Uterus (tissue), 3 donors: ENCODE measurements at regions not wholly inside any gene's neighbourhood (a gene's known extent, or its start where the extent isn't known, plus 50 kb on each side); places are given as distances from the start of the nearest gene placed in this dataset.

ENCODE experiments used
- DNase-seq, 2 donors: peaks; one replicate each; pipeline ENCODE4 v3.0.0-alpha.2; 2019 to 2020
- H3K27ac ChIP-seq, 2 donors: fragments of 200-600 bp; sonication (generic); 1 replicate in 1 of 2; 2 replicates in 1 of 2; pipeline ENCODE4 v1.5.1; 2016 to 2018
- H3K27me3 ChIP-seq, 2 donors: fragments of 200-600 bp; sonication (generic); one replicate each; pipeline ENCODE4 v1.5.1; 2018 to 2019; ENCODE audit warnings: control low read depth in 1 of 2
- H3K36me3 ChIP-seq, 2 donors: fragments of 200-600 bp; sonication (generic); one replicate each; pipeline ENCODE4 v1.5.1; 2019; ENCODE audit warnings: control low read depth in 1 of 2
- H3K4me1 ChIP-seq, 2 donors: fragments of 200-600 bp; sonication (generic); one replicate each; pipeline ENCODE4 v1.5.1; 2018 to 2019; ENCODE audit warnings: control low read depth in 1 of 2
- H3K4me3 ChIP-seq, 2 donors: fragments of 200-600 bp; sonication (generic); 1 replicate in 1 of 2; 2 replicates in 1 of 2; pipeline ENCODE4 v1.5.1; 2018 to 2019; ENCODE audit warnings: mild to moderate bottlenecking in 1 of 2
- H3K9me3 ChIP-seq, 2 donors: fragments of 200-600 bp; sonication (generic); one replicate each; pipeline ENCODE4 v1.5.1; 2019; ENCODE audit warnings: control low read depth in 1 of 2
- POLR2A ChIP-seq, 2 donors: fragments of 450-650 bp; IDR thresholded peaks; one replicate each; pipeline ENCODE4 v1.6.1; 2016; ENCODE audit warnings: antibody characterized with exemption in 2 of 2, mild to moderate bottlenecking in 1 of 2, moderate library complexity in 1 of 2
- intact Hi-C: fragments of 100-400 bp; cut with DNase I; formaldehyde crosslinking; loops from one replicate; pipeline ENCODE4 v1.15.1; 2023; ENCODE audit warnings: low total_unique reads
- TF ChIP-seq, protein P1 (sequence below), 4 experiments: fragments of 200-600 bp in 2 of 4; fragments of 450-650 bp in 2 of 4; sonication (generic) in 2 of 4; IDR thresholded peaks; one replicate each; pipeline ENCODE4 v1.5.1; 2016 to 2019; ENCODE audit warnings: antibody characterized with exemption in 4 of 4, mild to moderate bottlenecking in 2 of 4, moderate library complexity in 1 of 4
- donor health status: DM: yes; HTN: yes; CAD: no.

DNA sequence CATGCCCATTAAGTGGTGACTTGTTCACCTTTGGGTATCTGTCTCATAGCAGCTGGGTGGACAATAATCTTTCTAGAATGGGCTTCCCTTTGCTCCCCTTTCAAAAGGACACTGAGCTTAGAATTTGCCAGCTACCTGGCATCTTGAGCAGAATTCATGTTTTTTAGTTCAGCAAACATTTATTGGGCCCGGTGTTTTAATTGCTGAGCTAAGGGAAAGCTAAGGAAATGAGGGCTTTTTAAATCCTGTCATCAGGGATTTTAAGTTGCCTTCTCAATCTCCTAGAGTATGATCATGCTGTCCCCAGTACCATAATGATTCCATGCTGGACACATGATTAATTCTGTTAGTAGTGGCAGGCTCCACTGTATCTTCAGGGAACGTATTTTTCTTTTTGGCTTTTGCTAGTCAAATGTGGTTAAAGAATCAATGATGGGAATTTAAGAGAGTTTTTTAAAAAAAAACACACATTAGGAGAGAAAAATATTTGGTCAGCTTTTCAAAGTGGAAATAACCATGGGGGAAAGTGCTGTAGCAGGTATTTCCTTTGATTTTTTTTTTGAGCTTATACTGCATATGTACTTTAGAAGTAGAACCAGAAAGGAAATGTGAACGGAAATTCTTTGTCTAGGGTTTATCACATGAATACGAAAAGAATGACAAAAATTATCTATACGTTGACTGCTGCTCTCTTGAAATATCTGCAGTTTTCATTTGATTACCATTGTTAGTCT lies 208.9 kb downstream of the CLCN4 start:
- intact Hi-C loops = no loop called here
- Histone ChIP-seq H3K4me3 (no peak overlapping the region), H3K4me1 (no peaks in the 10 kb centered on the region), H3K27ac (no peak overlapping the region), H3K27me3 (no peaks in the 10 kb centered on the region), H3K36me3 (no peaks in the 10 kb centered on the region), H3K9me3 (no peaks in the 10 kb centered on the region)
- TF ChIP-seq, protein P1, sequence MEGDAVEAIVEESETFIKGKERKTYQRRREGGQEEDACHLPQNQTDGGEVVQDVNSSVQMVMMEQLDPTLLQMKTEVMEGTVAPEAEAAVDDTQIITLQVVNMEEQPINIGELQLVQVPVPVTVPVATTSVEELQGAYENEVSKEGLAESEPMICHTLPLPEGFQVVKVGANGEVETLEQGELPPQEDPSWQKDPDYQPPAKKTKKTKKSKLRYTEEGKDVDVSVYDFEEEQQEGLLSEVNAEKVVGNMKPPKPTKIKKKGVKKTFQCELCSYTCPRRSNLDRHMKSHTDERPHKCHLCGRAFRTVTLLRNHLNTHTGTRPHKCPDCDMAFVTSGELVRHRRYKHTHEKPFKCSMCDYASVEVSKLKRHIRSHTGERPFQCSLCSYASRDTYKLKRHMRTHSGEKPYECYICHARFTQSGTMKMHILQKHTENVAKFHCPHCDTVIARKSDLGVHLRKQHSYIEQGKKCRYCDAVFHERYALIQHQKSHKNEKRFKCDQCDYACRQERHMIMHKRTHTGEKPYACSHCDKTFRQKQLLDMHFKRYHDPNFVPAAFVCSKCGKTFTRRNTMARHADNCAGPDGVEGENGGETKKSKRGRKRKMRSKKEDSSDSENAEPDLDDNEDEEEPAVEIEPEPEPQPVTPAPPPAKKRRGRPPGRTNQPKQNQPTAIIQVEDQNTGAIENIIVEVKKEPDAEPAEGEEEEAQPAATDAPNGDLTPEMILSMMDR (IDR thresholded peaks at IDR 0.05) = no peak
- TF ChIP-seq POLR2A (IDR thresholded peaks at IDR 0.05) = no peak
- no peak for DNase-seq

DNA sequence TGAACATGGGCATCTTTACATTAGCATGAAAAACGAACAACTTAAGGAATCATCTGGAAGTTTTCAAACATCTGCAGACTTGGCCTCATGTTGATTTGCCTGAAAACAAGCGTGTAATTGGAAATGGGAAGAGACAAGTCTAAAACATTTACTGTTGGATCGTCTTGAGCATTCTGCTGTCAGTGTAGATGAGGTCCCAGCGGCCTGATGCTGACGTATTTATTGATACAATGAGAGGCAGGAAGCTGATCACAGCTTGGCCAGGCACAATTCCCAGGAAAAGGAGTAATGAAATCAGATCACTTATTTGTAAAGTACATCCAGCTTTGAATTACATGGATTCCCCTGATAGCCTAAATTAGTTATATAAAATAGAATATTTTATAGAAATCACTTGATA lies 210.6 kb downstream of the CLCN4 start:
- no peak overlapping the region for H3K27ac ChIP-seq
- no peak for DNase-seq
- TF ChIP-seq, protein P1 (IDR thresholded peaks at IDR 0.05) = no peak
- no peak for TF ChIP-seq POLR2A (IDR thresholded peaks at IDR 0.05)
- H3K4me3 ChIP-seq = no peak overlapping the region
- no peaks in the 10 kb centered on the region for H3K27me3 ChIP-seq
- no peaks in the 10 kb centered on the region for H3K4me1 ChIP-seq
- no peaks in the 10 kb centered on the region for H3K36me3 ChIP-seq
- intact Hi-C loops = no loop called here
- no peaks in the 10 kb centered on the region for H3K9me3 ChIP-seq

DNA sequence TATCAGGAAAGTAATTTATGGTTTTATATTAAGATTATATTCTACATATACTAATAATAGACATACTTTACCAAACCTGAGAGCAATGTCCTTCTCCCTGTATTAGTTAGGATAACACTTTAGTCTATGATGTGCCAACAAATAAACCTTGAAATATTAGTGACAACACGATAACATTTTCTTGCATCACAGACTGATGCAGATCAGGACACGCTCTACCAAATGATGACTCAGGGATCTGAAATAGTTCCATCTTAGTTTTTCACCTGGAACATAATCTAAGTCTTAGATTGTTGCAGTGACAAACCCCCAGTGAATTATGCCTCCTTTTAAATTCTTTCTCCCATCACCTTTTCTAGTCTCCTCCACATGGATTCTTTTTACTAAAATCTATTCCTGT lies 214.2 kb downstream of the CLCN4 start:
- no peak for DNase-seq
- H3K4me1 ChIP-seq = no peaks in the 10 kb centered on the region
- H3K9me3 ChIP-seq = no peaks in the 10 kb centered on the region
- intact Hi-C loops = no loop called here
- no peak for TF ChIP-seq POLR2A (IDR thresholded peaks at IDR 0.05)
- H3K27me3 ChIP-seq = no peaks in the 10 kb centered on the region
- H3K4me3 ChIP-seq = no peak overlapping the region
- H3K27ac ChIP-seq = no peak overlapping the region
- no peaks in the 10 kb centered on the region for H3K36me3 ChIP-seq

DNA sequence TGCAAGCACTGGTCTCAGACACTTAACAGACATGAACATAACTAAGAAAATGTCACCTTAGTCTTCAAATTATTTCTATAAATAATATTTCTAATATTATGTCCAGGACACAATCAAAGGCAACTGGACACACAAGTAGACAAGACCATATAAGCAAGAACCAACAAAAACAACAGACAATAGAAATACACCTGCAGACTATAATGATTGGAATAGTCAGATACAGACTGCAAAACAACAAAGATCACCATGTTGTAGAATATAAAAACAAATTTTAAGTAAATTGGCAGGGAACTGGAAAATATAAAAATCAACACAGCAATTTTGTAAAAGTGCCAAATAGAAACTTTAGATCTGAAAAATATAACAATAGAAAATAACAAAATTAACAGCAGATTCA lies 220.7 kb downstream of the CLCN4 start:
- TF ChIP-seq, protein P1 (IDR thresholded peaks at IDR 0.05) = no peak
- TF ChIP-seq POLR2A (IDR thresholded peaks at IDR 0.05) = no peak

DNA sequence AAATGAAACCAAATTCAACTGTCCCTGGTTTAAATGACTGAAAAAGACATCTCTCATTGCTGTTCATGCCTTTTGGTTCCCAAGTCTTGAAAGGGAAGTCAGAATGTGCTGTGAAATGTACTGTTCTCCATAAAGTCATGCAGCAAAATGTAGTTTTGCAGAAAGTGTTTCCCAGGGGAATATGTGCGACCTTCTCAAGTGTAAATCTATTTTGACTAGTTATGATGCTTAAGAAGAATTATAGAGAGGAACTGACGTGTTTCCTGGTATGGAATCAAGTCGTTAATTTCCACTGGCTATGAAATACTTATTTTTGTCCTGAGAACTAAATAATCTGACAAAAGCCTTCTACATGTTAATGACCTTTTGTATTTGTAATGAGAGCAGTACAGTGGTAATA lies 223.1 kb downstream of the CLCN4 start:
- Histone ChIP-seq H3K4me1 (no peaks in the 10 kb centered on the region), H3K4me3 (no peak overlapping the region), H3K27ac (no peak overlapping the region), H3K36me3 (no peaks in the 10 kb centered on the region), H3K9me3 (peaks cover 0 to 6% of the 10 kb centered on the region in 2 donors), H3K27me3 (no peaks in the 10 kb centered on the region)
- DNase-seq = no peak
- TF ChIP-seq, protein P1 (IDR thresholded peaks at IDR 0.05) = no peak
- TF ChIP-seq POLR2A (IDR thresholded peaks at IDR 0.05) = no peak
- intact Hi-C loops = no loop called here

More for the DNA sequence above, 220.7 kb downstream of the CLCN4 start:
- peaks cover 0 to 6% of the 10 kb centered on the region in 2 donors for H3K9me3 ChIP-seq
- no peak for DNase-seq
- H3K4me1 ChIP-seq = no peaks in the 10 kb centered on the region
- H3K27me3 ChIP-seq = no peaks in the 10 kb centered on the region
- no peak overlapping the region for H3K4me3 ChIP-seq
- intact Hi-C loops = no loop called here
- H3K36me3 ChIP-seq = no peaks in the 10 kb centered on the region
- H3K27ac ChIP-seq = no peak overlapping the region
